ENCODE measurements at regions not wholly inside any gene's neighbourhood (a gene's known extent, or its start where the extent isn't known, plus 50 kb on each side); places are given as distances from the start of the nearest gene placed in this dataset.

- TF ChIP-seq STAT6 (CRISPR knock-in tag; IDR thresholded peaks at IDR 0.05) (no peak), EGR1 (conservative IDR thresholded peaks at IDR 0.05) (no peak), PTBP1 (IDR thresholded peaks at IDR 0.05; ENCODE audit: low read depth, low read length) (no peak), ATF1 (CRISPR knock-in tag; IDR thresholded peaks at IDR 0.05) (no peak), ATF1 (tag; IDR thresholded peaks at IDR 0.05) (no peak), SIRT6 (IDR thresholded peaks at IDR 0.05; ENCODE audit: low read depth, low read length) (no peak), REST (IDR thresholded peaks at IDR 0.05; ENCODE audit: borderline replicate concordance) (no peak), REST (CRISPR knock-in tag; IDR thresholded peaks at IDR 0.05; ENCODE audit: low read depth) (no peak), SMC3 (conservative IDR thresholded peaks at IDR 0.05; ENCODE audit: insufficient read depth, low read depth, low read length) (no peak), RNF219 (CRISPR knock-in tag; IDR thresholded peaks at IDR 0.05) (no peak), MTA1 (IDR thresholded peaks at IDR 0.05; ENCODE audit: borderline replicate concordance) (no peak)
These were observed 211.2 kb downstream of the RRAGC start for GRCh38 chr1:38648417-38648816.

Measured in K562 (cell line).